GDM1 (cell line): ENCODE measurements at regions not wholly inside any gene's neighbourhood (a gene's known extent, or its start where the extent isn't known, plus 50 kb on each side); places are given as distances from the start of the nearest gene placed in this dataset.

Experiments
- DNase-seq: peaks from one replicate; lab custom pipeline; 2025; lab: John Stamatoyannopoulos, UW

- DNase-seq: no peak
Observed at GRCh38 chr7:41237956-41238355, 464.9 kb downstream of the INHBA start.

GRCh38 chr7:41232086-41232485 lies 470.8 kb downstream of the INHBA start:
- no peak for DNase-seq

GRCh38 chr7:41224063-41224763 lies 478.7 kb downstream of the INHBA start:
- no peak for DNase-seq

- DNase-seq: no peak
Observed at GRCh38 chr7:41222746-41223145, 480.1 kb downstream of the INHBA start.

- DNase-seq: no peak
Observed at GRCh38 chr7:41220266-41220665, 482.6 kb downstream of the INHBA start.

GRCh38 chr7:41219276-41219675 lies 483.6 kb downstream of the INHBA start:
- DNase-seq: no peak

- no peak for DNase-seq
Observed at GRCh38 chr7:41217306-41217705, 485.6 kb downstream of the INHBA start.

GRCh38 chr7:41207141-41207540 lies 495.7 kb downstream of the INHBA start:
- DNase-seq: no peak

- DNase-seq: no peak
Observed at GRCh38 chr7:41206267-41206666, 496.6 kb downstream of the INHBA start.

- DNase-seq: no peak
Observed at GRCh38 chr7:41205600-41205999, 497.3 kb downstream of the INHBA start.

GRCh38 chr7:41203542-41203941 lies 499.3 kb downstream of the INHBA start:
- DNase-seq: no peak

GRCh38 chr7:41201021-41201420 lies 501.9 kb downstream of the INHBA start:
- no peak for DNase-seq

- no peak for DNase-seq
Observed at GRCh38 chr7:41199136-41199535, 503.8 kb downstream of the INHBA start.

GRCh38 chr7:41198502-41198901 lies 504.4 kb downstream of the INHBA start:
- no peak for DNase-seq

- DNase-seq: no peak
Observed at GRCh38 chr7:41197769-41198168, 505.1 kb downstream of the INHBA start.

GRCh38 chr7:41193738-41194282 lies 509.1 kb downstream of the INHBA start:
- no peak for DNase-seq

GRCh38 chr7:41190581-41190980 lies 512.3 kb downstream of the INHBA start:
- no peak for DNase-seq

- no peak for DNase-seq
Observed at GRCh38 chr7:41189866-41190265, 513.0 kb downstream of the INHBA start.

- DNase-seq: no peak
Observed at GRCh38 chr7:41188163-41189130, 514.4 kb downstream of the INHBA start.

- no peak for DNase-seq
Observed at GRCh38 chr7:41187322-41187721, 515.6 kb downstream of the INHBA start.

GRCh38 chr7:41185851-41186250 lies 517.0 kb downstream of the INHBA start:
- no peak for DNase-seq

- no peak for DNase-seq
Observed at GRCh38 chr7:41183741-41184140, 519.1 kb downstream of the INHBA start.

GRCh38 chr7:41182782-41183181 lies 520.1 kb downstream of the INHBA start:
- DNase-seq: no peak
